ENCODE measurements at regions not wholly inside any gene's neighbourhood (a gene's known extent, or its start where the extent isn't known, plus 50 kb on each side); places are given as distances from the start of the nearest gene placed in this dataset.

DNA sequence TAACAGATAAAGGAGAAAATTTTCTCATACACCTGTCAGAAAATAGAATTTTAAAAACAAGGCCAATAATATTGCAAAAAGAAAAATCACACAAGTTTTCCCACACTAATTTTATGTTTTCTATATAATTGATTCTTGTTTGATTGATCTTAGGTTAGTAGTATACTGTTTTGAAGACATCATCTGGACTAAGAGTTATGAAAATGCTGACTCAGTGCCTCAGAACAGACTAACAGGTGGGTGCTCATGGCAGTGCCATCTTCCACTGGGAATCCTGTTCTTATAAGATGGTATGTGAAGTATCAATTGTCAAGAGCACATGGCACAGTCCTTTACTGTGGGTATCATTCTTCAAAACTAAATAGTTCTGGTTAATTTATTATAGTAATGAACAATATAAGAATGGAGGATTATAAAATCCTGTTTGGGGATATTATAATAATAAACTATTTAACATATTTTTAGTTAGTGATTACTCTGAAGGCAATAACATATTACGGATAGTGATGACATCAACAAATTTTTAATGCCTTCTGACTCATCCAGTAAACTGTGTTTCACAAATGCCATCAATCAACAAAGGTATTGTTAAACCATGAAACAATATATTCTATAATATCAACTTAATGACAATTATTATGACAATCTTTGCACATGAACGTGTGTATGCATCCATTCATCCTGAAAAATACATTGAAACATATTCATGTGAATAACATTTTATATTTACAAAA is 384.6 kb upstream of the KHDRBS2 start:
- no peak for DNase-seq (ENCODE audit: low read depth in 2 of 2)

DNA sequence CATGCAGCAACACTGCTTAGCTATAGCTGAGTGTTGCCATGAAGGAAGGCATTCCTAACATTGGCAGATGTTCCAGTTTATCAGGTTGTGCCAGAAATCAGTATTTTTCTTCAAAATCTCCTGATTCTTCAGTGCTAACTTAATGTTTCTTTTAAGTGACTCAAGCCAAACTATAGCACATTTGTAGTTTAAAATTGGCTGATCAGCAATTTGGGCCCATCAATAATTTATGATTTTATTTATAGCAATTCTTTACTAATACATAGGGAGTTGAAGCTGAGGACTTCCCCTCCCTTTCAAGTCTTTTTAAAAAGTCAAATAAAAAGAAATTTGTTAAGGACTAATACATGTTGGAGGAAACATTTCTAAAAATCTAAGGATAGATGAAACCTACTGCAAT is 383.8 kb upstream of the KHDRBS2 start:
- no peak for DNase-seq (ENCODE audit: low read depth in 2 of 2)

DNA sequence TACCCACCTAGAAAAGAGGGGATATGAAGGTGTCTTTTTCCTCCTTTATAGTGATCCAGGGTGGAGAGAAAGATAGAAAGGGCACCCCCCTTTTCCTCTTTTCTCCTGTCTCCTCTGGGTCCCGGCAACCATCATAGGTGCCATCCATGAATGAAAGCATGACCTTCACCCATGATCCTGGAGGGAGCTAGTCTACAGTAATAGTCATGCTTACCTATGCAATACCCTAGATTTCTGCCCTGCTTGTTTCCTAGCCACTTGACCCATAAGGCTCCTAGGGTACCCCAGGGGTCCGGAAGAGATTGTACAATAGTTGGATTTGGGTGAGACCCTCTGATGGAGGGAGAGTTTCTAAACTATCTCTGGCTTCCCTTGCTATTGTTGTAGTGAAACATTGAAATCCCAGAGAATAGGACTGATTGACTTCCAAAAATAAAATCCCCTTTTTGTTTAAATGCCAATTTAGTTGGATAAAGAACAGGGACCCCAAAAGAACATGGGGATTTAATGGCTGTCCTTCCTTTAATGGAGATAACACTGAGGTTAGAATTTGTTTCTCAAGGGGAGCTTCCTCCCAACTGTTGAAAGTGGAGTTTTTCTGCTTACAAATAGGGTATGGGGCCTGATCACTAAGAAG is 366.8 kb upstream of the KHDRBS2 start:
- peak; percentile 1 to 47 for DNase-seq (ENCODE audit: low read depth in 2 of 2)

DNA sequence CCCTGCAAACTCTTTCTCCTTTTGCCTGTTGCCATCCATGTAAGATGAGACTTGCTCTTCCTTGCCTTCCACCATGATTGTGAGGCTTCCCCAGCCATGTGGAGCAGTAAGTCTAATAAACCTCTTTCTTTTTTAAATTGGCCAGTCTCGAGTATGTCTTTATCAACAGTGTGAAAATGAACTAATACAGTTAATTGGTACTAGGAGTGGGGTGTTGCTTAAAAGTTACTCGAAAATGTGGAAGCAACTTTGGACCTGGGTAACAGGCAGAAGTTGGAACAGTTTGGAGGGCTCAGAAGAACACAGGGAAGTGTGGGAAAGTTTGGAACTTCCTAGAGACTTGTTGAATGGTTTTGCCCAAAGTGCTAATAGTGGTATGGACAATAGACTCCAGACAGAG is 359.2 kb upstream of the KHDRBS2 start:
- no peak for DNase-seq (ENCODE audit: low read depth in 2 of 2)

DNA sequence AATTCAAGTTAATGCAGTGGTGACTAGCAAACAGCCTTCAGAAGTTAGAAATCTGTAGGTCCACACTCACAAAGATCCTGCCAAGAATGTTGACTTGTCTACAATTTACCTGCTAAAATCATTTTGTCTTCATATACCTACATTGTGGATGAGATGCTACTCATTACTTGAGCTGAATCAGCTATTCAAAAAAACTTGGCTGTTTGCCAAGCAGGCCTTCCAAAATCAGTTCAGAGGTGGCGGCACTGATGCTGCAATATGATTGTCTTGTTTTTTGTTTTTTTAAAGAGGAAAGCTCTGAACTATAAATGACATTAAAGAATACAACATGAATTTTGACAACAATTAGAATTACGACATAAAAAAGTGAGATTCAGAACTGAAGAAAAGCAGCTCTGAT is 354.7 kb upstream of the KHDRBS2 start:
- no peak for DNase-seq (ENCODE audit: low read depth in 2 of 2)

DNA sequence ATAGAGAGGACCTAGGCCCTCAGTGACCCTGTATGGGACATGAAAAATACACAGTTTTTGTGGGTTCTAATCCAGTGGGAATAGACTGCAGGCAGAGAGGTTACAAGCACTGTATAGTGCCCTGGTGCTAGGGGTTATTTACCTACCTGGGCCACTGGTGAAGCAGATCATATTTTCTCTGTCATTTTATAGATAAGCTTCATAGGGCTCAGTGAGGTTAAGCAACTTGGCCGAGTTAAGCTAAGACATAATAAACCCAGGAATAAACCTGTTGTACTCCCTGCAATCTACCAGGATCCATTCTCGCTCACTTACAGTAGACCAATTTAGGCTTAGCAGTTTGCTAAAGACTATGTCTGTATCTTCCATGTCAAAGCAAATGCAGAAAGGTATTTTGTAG is 340.6 kb upstream of the KHDRBS2 start:
- no peak for DNase-seq (ENCODE audit: low read depth in 2 of 2)

DNA sequence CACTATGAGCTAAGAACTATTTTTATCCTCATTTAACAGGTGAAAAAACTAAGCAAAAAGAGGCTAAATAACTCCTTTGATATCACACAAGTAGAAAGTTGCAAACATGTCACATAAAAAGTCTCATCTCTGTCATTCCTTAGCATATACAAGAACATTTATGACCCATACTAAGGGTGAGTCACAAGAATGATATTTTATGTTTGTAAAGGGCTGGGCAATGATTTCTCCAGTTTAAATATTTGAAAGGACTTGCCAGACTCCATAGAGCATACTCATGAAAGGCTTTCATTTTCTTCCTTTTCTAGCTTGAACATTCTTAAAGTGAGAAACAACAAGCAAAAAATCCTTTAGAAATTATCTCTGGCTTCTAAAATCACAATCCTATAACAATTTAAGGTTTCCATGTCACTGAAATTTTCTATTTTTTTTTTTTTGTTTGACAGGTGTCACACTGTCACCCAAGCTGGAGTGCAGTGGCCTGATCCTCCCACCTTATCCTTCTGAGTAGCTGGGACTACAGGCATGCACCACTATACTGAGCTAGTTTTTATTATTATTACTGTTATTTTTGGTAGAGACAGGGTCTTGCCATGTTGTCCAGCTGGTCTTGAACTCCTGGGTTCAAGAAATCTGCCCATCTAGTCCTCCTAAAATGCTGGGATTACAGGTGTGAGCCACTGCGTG is 338.0 kb upstream of the KHDRBS2 start:
- DNase-seq (ENCODE audit: low read depth in 2 of 2): no peak

DNA sequence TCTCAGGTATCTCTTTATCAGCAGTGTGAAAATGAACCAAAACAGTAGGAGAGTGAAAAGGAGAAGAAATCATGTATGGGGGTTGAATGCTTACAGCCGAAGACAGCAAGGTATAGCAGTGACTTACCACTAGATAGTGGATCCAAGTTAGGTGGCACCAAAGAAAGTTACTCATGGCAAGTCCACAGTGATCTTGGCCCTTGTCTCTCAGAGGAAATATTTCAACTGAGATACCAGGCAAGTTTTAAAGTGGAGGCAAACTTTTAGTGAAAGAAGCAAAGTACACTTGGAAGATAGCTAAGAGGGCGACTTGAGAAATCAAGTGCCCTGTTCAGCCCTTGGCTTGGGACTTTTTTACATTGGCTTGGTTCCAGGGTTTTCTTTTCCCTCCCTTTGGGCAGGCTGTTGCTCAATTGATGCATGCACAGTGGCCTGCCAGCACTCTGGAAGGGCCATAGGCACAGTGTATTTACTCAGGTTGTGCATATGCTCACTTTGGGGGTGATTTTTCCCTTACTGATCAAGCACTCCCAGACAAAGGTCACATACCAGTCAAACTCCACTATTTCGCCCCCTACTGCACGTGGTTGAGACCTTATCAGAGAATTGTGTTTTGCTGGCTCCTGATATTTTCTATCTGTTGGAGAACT is 329.5 kb upstream of the KHDRBS2 start:
- DNase-seq (ENCODE audit: low read depth in 2 of 2): no peak

DNA sequence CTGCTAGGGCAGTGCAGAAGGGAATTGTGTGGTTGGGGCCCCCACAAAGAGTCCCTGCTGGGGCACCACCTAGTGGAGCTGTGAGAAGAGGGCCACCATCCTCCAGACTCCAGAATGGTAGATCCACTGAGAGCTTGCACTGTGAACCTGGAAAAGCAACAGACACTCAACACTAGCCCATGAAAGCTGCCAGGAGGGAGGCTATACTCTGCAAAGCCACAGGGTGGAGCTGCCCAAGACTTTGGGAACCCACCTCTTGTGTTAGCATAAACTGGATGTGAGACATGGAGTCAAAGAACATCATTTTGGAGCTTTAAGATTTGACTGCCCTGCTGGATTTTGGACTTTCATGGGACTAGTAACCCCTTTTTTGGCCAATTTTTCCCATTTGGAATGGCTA is 328.4 kb upstream of the KHDRBS2 start:
- no peak for DNase-seq (ENCODE audit: low read depth in 2 of 2)

DNA sequence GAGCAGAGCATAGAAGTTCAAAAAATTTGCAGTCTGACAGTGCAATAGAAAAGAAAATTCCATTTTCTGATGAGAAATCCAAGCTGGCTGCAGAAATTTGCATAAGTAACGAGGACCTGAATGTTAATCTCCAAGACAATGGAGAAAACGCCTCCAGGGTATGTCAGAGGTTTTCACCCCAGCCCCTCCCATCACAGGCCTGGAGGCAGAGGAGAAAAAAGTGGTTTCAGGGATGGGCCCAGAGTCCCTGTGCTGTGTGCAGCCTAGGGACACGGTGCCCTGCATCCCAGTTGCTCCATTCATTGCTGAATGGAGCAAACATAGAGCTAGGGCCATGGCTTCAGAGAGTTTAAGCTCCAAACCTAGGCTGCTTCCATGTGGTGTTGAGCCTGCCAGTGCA is 327.9 kb upstream of the KHDRBS2 start:
- DNase-seq (ENCODE audit: low read depth in 2 of 2): no peak

DNA sequence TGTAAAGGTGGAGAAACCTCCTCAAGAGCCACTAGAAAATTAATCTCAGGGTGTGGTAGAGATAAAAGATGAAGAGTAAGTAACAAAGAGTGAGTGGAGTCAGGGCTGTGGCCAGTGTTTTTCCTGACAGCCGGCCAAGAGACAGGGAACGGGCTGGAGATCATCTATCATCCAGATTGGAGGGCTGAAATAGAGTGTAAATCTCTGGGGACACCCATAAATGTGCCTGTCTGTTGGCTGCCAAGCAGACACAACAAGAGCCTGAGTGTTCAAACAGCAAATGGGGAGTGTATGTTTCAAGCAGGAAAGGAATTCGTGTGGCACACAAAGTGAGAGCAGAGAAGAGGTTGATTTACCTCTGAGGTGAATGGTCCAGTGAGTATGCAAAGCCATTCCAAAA is 326.4 kb upstream of the KHDRBS2 start:
- no peak for DNase-seq (ENCODE audit: low read depth in 2 of 2)

DNA sequence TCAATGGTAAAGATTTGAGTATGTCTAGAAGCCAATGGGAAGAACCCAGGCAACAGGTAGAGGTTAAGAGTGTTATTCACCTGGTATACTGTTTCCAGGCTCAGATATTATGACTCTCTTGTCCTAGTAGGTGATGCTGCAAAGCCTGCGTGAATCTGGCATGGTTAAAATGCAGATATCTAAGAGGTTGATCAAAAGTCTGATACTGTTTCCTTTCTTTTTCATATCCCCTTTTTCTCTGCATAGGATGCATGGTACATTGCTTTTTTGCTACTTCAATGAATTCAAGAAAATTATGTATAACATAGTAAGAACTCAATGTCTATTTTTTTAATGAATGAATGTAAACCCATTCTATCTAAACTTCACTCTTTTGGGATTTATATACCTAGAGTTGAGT is 284.3 kb upstream of the KHDRBS2 start:
- DNase-seq (ENCODE audit: low read depth in 2 of 2): no peak

DNA sequence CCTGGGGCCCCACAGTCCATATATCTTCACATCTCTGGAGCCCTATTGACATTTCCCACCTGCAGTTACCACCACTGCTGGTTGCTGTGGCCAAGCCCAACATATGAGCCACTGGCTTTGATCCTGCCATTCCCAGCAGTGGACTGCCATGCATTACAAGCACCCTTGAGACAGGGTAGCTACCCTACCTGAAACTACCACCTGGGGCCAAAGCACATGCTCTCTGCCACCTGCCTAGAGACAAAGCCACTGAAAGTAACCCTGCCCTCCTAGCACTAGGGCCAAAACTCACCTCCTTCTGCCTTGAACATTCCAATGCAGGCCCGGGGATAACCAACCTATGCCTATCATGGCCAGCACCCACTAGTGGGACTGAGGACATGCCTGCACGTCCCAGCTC is 255.5 kb upstream of the KHDRBS2 start:
- DNase-seq (ENCODE audit: low read depth in 2 of 2): no peak

DNA sequence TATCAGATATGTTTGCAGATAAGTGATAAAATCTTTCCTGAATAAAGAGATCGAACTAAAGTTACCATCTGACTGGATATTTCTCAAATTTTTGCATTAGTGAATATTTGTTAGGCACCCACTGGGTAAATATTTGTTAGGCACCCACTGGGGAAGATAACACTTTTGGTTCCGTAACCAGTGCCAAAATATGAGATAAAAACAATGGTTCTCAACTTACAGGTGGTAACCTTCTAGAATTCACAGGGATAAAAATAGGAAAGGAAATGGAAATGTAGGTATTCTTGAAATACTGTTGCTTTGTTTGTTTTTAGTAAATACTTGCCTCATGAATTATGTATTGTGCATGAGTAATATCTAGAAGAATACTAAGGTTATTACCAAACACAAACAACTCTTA is 245.0 kb upstream of the KHDRBS2 start:
- DNase-seq (ENCODE audit: low read depth in 2 of 2): no peak

DNA sequence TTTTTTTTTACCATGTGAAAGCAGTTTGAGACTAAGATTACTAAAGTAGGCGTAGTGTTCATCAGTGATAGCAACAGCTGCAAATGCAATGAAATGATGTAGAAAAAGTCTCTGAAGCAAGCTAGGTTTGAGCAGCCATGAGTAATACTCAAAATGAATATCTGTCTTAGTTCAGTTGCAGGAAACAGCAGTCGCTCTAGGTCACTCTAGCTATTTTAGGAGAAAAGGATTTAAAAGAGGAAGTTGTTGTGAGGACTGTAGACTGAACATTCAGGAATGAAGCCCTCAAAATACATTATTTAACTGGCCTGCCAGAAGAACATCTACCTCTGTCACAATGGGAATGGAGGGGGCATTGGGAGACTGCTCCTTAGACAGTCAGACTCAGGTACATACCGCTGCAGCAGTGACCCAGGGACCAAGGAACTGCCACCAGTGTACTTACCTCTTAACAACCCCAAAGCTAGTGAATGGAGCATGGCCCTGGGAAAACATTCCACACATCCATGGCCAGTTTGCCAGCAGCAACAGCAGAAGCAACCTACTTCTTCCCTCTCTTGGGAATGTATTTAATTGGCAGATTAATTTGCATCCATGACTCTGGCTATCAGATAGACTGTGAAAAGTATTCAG is 243.0 kb upstream of the KHDRBS2 start:
- no peak for DNase-seq (ENCODE audit: low read depth in 2 of 2)

DNA sequence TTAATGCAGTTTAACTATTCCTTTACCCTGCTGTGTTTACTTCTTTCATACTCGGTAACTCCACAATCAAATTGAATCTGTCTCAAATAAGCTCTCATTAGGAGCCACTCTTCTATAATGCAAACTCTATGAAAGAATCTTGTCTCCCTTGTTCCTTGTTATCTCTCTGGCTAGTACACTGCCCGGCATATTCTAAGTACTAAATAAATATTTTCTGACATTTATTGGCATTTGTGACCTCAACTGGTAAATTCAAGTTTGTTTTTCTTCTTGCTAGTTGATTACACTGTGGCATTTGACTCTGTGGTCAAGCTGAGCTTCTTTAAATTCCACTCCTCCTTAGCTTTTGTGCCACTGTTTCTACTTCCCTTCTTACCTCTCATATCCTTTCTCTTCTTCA is 237.6 kb upstream of the KHDRBS2 start:
- no peak for DNase-seq (ENCODE audit: low read depth in 2 of 2)

DNA sequence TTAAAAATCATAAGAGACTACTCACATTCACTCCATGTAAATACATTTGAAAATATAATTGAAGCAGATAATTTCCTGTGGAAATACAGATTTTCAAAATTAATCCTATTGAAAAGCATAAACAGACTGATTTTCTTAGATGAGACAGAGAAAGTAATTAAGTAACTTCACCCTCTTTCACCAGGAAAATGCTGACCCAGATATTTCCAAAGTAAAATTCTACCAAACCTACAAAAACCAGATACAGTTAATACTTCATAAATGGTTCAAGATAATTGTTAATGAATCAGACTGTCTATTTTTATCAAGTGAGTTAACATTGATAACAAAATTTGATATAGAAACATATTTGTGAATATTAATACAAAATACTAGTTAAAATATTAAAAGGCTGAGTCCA is 233.5 kb upstream of the KHDRBS2 start:
- no peak for DNase-seq (ENCODE audit: low read depth in 2 of 2)

DNA sequence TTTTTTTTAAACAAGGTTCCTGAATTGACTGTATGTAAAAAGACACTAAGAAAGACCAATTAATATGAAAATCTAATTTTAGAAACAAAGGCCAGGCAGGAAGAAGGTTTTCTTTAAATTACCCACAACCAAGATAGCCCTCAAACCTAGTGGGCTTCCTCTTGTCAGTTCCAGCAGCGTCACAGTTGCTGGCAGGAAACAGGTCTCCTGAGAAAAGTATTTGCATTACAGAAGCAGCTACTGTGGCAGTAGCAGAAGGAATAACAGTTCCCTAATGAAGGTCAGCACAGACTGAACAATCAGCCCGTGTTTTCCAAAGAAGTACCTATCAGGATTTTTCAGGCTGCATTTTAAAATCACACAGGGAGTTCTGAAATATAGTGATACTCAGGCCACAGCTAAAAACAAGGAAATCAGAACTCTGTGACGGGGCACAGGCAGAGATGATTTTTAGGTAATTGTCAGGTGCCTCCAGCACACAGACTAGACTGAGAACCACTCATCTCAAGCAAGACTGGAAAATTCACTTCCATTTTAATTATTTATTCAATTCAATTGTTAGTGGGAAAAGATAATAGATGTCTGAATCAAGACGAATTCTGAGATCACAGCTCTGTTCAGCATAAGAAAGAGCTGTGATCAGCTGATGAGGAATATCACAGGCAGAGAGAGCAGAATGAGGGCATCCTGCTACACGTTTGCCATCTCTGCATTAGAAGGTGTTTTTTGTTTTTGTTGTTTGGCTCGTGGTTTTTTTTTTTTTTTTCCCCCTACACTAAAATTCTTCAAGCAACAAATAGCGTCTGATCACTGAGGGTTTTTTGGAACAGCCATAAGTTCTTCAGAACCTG is 230.5 kb upstream of the KHDRBS2 start:
- DNase-seq (ENCODE audit: low read depth in 2 of 2): no peak

DNA sequence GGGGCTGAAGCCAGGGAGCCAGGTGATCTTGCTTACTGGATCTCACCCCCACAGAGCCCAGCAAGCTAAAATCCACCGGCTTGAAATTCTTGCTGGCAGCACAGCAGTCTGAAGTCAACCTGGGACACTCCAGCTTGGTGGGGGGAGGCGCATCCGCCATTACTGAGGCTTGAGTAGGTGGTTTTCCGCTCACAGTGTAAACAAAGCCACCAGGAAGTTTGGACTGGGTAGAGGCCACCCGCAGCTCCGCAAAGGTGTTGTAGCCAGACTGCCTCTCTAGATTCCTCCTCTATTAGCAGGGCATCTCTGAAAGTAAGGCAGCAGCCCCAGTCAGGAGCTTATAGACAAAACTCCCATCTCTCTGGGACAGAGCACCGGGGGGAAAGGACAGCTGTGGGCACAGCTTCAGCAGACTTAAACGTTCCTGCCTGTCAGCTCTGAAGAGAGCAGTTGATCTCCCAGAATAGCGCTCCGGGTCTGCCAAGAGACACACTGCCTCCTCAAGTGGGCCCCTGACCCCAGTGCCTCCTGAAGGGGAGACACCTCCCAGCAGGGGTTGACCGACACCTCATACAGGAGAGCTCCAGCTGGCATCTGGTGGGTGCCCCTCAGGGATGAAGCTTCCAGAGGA is 206.3 kb upstream of the KHDRBS2 start:
- DNase-seq (ENCODE audit: low read depth in 2 of 2): no peak

DNA sequence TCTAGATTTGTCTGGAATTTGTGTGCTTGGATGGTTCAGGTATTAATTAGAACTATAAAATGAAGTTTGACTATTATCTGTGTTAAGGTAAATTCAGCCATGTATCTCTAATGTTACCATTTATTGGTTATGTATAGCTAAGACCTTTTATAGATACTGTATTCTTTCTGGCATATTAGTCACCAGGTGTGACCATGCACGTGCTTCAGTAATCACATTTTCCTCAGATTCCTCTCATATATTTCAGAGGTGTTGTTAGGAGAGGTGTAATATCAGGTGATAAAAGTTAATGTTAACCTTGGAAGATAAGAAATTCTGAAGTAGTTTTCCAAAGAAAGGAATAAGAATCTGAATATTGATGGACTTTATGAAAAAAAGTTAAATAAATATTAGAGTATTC is 194.5 kb upstream of the KHDRBS2 start:
- DNase-seq (ENCODE audit: low read depth in 2 of 2): no peak

Measured in dermis microvascular lymphatic vessel endothelial cell (primary cell).